Activated naive CD4-positive, alpha-beta T cell treated with anti-CD3 and anti-CD28 coated beads, Interleukin-2, amount 50 U/mL, for 72 hours (primary cell): ENCODE measurements at regions not wholly inside any gene's neighbourhood (a gene's known extent, or its start where the extent isn't known, plus 50 kb on each side); places are given as distances from the start of the nearest gene placed in this dataset.
"Not testable (repeated sequence)": the region's sequence is repeated elsewhere in the genome, so short reads cannot be mapped to it uniquely, and the experiment has no call there.

Experiments
- ATAC-seq, 2 donors: fragments of 150-1000 bp; cut with Tn5 transposase; 2 replicates each; pipeline ENCODE4 v1.10.0; 2021; ENCODE audit warnings: mild to moderate bottlenecking in 2 of 2, moderate library complexity in 2 of 2
- DNase-seq, 2 donors: peaks; one replicate each; pipeline ENCODE4 v3.0.0; 2021 to 2022; ENCODE audit warnings: low spot score in 2 of 2
- H3K27ac Mint-ChIP-seq, 2 donors: one replicate each; pipeline ENCODE4 v1.8.0; 2022; ENCODE audit warnings: mild to moderate bottlenecking in 2 of 2, mixed read lengths in 2 of 2
- H3K36me3 Mint-ChIP-seq, 2 donors: one replicate each; pipeline ENCODE4 v1.8.0; 2022; ENCODE audit warnings: mixed read lengths in 2 of 2
- H3K9me3 Mint-ChIP-seq, 2 donors: one replicate each; pipeline ENCODE4 v1.8.0; 2022; ENCODE audit warnings: mixed read lengths in 2 of 2

DNA sequence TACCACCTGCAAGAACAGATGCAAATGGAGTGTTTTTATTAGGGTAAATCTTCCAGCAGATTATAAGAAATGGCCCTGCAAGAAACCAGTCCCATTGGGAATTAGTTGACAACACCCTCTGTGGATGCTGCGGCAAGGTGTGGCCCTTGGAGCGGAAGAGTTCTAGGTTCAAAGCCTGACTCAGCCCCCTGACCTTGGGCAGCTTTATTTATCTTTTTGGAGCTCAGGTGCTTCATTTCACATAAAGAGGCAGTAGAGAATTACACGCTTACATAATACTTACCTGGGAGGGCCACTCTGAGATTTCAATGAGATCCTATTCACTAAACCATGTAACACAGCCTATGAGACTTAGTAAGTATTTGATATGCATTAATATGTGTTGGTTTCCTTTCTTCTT is 318.2 kb upstream of the SOX9 start:
- ATAC-seq (no peak), DNase-seq (no peak)
- Mint-ChIP-seq H3K36me3 (no peaks in the 10 kb centered on the region), H3K27ac (no peak overlapping the region), H3K9me3 (peaks cover 9 to 10% of the 10 kb centered on the region in 2 donors)

DNA sequence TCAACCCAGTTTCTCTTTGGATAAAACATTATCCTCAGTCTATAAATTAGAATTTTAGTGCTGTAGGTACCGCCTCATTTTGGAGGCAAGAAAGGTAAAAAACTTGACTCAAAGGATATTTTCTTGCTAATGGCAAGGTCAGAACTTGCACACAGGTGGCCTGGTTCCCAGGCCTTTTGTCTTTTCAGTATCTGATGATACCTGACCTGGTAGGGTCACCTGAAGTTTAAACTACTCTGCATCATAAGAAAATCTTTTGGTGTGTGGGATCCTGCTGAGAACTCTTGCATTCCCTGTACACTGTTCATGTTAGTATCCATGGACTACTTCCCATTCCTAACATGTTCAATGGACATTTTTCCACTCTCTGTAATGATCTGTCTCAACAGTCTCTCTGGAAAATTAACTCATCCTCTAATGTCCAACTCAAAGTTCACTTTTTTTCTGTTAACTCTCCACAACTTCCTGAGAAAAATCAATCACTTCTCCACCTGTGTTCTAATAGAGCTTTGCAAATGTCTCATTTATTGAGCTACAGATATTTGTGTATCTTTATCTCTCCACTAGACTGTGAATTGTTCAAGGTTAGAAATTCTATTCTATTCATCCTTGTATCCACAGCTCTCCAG is 317.1 kb upstream of the SOX9 start:
- no peaks in the 10 kb centered on the region for H3K36me3 Mint-ChIP-seq
- H3K27ac Mint-ChIP-seq = no peak overlapping the region
- peaks cover 6 to 11% of the 10 kb centered on the region in 2 donors for H3K9me3 Mint-ChIP-seq
- ATAC-seq (no peak), DNase-seq (no peak)

DNA sequence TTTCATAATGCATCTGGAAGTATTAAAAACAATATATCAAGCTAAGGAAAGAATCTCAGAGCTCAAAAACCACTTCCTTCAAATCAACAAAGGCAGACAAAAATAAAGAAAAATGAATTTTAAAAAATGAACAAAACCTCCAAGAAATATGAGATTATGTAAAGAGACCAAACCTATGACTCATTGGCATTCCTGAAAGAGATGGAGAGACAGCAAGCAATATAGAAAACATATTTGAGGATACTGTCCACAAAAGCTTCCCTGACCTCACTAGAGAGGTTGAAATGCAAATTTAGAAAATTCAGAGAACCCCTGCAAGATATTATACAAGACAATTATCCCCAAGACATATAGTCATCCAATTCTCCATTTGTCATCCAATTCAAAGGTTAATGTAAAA is 311.3 kb upstream of the SOX9 start:
- Mint-ChIP-seq H3K9me3 (peaks cover 10 to 24% of the 10 kb centered on the region in 2 donors), H3K27ac (no peak overlapping the region), H3K36me3 (no peaks in the 10 kb centered on the region)
- no peak for ATAC-seq
- no peak for DNase-seq

DNA sequence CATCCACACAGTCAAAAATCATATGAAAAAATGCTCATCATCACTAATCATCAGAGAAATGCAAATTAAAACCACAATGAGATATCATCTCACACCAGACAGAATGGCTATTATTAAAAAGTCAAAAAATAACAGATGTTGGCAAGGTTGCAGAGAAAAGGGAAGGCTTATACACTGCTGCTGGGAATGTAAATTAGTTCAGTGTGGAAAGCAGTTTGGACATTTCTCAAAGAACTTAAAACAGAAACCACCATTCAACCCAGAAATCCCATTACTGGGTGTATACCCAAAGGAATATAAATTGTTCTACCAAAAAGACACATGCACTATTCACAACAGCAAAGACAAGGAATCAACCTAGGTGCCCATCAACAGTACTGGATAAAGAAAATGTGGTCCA is 307.0 kb upstream of the SOX9 start:
- not testable (repeated sequence) for H3K27ac Mint-ChIP-seq, ATAC-seq, H3K36me3 Mint-ChIP-seq, DNase-seq
- peaks cover 4 to 21% of the 10 kb centered on the region in 2 donors for H3K9me3 Mint-ChIP-seq

DNA sequence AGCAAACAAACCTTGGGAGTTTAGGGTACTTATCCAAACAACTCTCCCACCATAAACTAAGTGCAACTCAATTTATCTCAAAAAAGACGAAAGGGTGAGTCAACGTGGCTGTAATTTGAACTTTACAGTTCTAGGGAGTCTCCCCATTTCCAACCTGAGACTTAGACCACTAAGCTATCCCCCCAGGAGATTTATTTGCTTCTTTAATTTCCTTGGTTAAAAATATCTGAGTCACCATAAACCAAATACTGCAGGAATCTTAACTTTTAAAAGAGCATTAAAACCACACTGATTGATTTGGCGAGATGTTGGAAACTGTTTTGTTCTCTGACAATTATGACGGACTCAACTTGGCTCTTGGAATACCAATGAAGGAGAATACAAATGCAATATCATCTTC is 299.3 kb upstream of the SOX9 start:
- Mint-ChIP-seq H3K36me3 (no peaks in the 10 kb centered on the region), H3K27ac (no peak overlapping the region), H3K9me3 (peaks cover 3 to 4% of the 10 kb centered on the region in 2 donors)
- DNase-seq = no peak
- no peak for ATAC-seq

DNA sequence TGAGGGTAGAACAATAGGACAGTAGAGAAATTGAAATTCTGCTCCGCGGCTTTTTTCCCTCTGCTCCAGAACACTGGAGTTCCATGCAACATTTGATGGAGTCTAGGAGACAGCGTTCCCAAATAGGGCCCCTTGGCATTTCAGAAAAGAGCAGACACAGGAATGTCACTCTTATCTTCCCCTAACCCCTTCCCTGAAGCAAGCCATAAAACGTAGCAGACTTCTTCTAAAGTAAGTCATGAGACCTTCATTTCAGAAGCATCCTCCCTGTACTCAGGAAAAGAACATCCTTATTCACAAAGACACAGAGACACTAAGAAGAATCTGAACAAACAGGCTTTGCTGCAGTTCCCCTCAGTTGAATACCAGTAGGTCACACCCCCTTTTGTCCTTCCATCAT is 296.1 kb upstream of the SOX9 start:
- peaks cover under 1 to 4% of the 10 kb centered on the region in 2 donors for H3K9me3 Mint-ChIP-seq
- ATAC-seq (no peak), DNase-seq (no peak)
- H3K27ac Mint-ChIP-seq = no peak overlapping the region
- no peaks in the 10 kb centered on the region for H3K36me3 Mint-ChIP-seq

DNA sequence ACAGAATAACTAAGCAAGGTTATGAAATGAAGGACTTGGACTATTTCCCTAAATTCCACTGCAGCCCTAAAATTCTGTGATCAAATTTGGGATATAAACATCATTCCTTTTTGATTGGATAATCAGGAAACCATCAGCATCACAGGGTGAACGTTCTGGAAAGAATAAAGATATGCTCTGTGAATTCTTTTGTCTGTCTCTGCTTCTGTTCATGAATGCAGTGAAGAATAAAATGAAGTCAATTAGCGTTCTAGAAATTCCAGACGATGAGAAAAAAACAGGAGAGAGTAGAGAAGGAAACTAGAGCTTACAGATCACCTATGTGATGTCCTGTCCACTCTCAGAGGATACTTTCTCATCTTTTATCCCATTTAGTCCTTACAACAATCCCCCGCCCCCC is 295.1 kb upstream of the SOX9 start:
- no peak overlapping the region for H3K27ac Mint-ChIP-seq
- H3K9me3 Mint-ChIP-seq = peaks cover 1 to 4% of the 10 kb centered on the region in 2 donors
- H3K36me3 Mint-ChIP-seq = no peaks in the 10 kb centered on the region
- DNase-seq (no peak), ATAC-seq (no peak)

- Mint-ChIP-seq H3K9me3 (peaks cover 0 to 3% of the 10 kb centered on the region in 2 donors), H3K36me3 (no peaks in the 10 kb centered on the region), H3K27ac (no peak overlapping the region)
- DNase-seq = no peak
- no peak for ATAC-seq
Observed at GRCh38 chr17:71828182-71828596, 292.6 kb upstream of the SOX9 start.

DNA sequence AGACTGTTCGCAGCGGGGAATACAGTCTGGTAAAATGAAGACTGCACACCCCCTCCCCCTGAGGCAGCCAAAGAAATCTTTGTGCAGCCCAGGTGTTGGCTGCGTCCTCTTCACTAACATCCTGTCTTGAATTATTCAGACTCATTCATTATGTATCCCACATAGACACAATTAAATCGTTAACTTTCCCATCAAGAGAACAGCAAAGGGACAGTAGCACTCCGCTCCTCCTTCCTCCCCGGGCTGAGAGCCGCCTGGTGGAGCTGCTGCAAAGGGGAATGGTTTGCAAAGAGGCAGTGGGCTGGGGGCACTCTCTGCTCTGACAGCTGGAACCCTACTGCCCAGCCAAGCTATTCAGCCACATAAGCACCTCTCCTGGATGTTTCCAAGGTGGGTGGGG is 290.0 kb upstream of the SOX9 start:
- Mint-ChIP-seq H3K27ac (peak overlapping the region in 1 of 2 donors; percentile 80), H3K9me3 (peaks cover 4 to 7% of the 10 kb centered on the region in 2 donors), H3K36me3 (no peaks in the 10 kb centered on the region)
- no peak for ATAC-seq
- no peak for DNase-seq

DNA sequence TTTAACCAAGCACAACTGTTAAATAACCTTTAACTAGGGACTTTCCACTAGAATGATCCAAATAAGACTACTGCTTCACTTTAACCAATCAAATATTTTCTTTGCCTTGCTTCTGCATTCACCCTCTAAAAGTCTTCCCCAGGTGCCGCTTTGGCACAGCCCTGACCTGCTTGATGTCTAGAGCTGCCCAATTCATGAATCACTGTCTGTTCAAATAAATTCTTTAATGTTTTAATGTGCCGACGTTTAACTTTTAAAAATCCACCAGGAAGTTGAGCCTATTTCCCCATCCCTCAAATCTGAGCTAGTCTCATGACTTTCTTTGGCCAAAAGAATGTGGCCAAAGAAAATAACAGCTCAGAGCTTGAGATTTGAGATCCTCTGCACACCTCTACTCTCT is 277.8 kb upstream of the SOX9 start:
- DNase-seq (no peak), ATAC-seq (no peak)
- H3K27ac Mint-ChIP-seq = no peak overlapping the region
- H3K9me3 Mint-ChIP-seq = peaks cover 13 to 16% of the 10 kb centered on the region in 2 donors
- H3K36me3 Mint-ChIP-seq = peaks cover 0 to 7% of the 10 kb centered on the region in 2 donors

GRCh38 chr17:71845337-71845736 is 275.5 kb upstream of the SOX9 start:
- no peak for ATAC-seq
- Mint-ChIP-seq H3K9me3 (peaks cover 13 to 20% of the 10 kb centered on the region in 2 donors), H3K27ac (no peak overlapping the region), H3K36me3 (peaks cover 0 to 7% of the 10 kb centered on the region in 2 donors)
- no peak for DNase-seq

DNA sequence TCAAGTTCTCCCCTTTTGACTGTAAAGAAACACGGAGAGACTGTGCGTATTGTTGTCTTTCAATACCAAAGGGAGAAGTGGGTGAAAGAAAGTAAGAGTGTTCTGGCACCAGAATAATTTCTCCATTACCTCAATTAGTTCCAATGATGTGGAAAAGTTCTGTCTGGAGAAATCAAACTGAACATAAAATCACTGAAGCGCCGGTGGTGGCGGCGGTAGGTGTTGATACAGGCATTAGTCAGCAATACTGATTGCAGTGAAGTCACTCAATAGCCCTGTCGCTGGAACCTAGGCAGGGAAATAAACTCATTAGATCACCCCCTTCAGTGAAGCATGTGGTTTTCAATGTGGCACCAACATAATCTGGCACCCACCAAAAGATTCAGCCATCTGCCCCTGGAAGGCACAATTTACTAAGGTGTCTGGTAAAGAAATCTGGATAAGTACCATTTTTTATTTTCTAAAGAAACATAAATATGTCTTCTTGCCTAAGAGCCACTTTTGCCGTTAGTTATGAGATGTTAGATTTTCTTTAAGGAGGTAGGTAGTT is 274.2 kb upstream of the SOX9 start:
- Mint-ChIP-seq H3K27ac (no peak overlapping the region), H3K36me3 (peaks cover 0 to 7% of the 10 kb centered on the region in 2 donors), H3K9me3 (peaks cover 16 to 20% of the 10 kb centered on the region in 2 donors)
- ATAC-seq (no peak), DNase-seq (no peak)

DNA sequence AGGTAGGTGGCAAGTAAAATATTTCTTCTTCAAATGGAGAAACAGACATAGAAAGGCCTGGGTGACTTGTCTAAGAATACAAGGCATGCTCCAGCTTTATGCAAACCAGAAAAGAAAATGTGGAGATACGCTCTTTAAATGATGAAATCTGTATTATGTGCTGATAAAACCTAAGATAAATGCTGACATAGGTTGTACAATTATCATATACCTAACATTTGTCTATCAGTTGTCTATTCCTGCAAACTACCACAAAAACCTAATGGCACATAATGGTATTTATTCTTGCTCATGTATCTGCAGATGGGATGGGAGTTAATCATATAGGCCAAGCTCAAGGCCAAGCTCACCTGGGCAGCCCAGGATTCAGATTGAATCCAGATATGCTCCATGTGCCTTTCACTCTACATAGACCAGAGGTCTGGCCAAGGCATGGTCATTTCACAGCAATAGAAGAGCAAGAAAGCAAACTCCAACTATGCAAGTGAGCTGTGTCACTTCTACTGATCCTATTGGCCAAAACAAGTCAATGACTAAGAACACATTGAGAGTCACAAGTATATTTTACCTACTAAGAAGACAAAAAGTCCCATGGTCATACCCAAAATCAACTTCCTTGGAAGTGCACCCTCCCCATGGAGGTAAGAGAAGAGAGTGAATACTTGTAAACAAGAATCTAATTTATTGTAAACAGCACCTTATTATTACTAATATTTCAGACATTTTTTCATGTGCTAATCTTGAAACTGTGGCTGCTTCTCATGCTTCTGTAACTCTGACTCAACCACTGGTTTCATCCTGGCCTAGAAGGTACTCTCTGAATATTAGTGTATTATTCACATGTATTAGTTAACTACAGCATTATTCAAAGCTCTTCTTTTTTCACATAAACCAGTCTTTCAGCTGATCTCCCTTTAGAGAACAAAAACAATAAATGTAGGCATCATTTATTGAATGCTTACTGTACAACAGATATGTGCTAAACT is 270.7 kb upstream of the SOX9 start:
- Mint-ChIP-seq H3K27ac (no peak overlapping the region), H3K9me3 (peaks cover 13 to 15% of the 10 kb centered on the region in 2 donors), H3K36me3 (no peaks in the 10 kb centered on the region)
- no peak for DNase-seq
- no peak for ATAC-seq

DNA sequence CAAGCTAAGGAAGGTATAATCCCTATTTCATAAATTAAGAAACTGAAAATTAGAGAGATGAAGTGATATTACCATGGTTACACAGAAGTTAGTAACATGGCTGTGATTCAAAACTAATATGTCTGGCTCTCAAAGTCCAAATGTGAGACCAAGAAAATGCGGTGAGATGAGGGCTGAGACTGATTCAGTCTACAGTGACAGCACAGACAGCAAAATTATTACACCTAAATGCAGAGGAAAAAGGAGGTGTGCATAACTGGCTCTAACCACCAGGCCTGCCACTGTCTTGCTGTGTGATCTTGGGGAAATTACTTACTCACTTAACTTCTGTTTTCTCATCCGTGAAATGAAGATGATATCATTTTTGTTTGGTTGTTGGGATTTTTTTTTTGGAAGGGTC is 270.0 kb upstream of the SOX9 start:
- Mint-ChIP-seq H3K27ac (no peak overlapping the region), H3K36me3 (no peaks in the 10 kb centered on the region), H3K9me3 (peaks cover 8 to 14% of the 10 kb centered on the region in 2 donors)
- DNase-seq (no peak), ATAC-seq (no peak)

- Mint-ChIP-seq H3K27ac (no peak overlapping the region), H3K9me3 (peaks cover 8 to 12% of the 10 kb centered on the region in 2 donors)
- ATAC-seq = no peak
Observed at GRCh38 chr17:71855010-71855409, 265.8 kb upstream of the SOX9 start.

DNA sequence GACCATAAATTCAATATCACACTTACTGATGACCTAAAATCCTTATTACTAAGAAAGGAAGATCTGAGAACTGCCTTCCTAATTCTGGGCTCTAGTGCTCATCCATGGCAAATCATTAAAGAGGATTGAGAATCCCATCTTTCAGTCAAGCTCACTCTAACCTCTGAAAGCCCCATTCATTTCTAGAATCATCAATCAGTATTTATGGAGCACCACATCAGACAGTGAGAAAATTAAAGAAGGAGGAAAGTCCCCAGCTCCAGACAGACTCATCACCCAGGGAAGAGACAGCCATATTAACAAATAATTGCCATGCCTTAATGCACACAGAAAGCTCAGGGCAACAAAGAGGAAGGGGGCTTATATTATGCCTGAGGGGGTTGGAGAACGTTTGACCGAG is 256.1 kb upstream of the SOX9 start:
- Mint-ChIP-seq H3K9me3 (peaks cover 4 to 6% of the 10 kb centered on the region in 2 donors), H3K27ac (no peak overlapping the region), H3K36me3 (no peaks in the 10 kb centered on the region)
- DNase-seq (no peak), ATAC-seq (no peak)

More at GRCh38 chr17:71855010-71855409, 265.8 kb upstream of the SOX9 start:
- no peaks in the 10 kb centered on the region for H3K36me3 Mint-ChIP-seq
- DNase-seq = no peak

DNA sequence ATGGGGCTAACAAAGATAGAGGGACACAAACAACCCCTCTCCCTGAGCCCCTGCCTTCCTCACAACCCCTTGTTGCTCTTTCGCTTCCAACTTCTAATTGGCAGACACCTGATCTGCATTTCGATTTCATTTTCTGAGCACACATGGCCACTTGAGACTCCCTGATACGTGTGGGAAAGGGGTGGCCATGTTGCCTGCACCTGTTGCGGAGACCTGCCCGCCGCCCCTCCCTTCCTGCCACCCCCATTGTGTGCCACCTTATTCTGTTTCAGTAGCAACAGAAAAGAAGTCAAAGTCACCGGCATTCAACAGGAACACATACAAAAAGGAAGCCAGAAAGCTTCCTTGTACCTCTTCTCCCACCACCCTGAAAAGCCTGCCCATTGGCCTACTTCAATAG is 254.7 kb upstream of the SOX9 start:
- Mint-ChIP-seq H3K36me3 (no peaks in the 10 kb centered on the region), H3K27ac (no peak overlapping the region), H3K9me3 (peaks cover 4 to 6% of the 10 kb centered on the region in 2 donors)
- DNase-seq (no peak), ATAC-seq (no peak)
